Heart left ventricle (tissue), 16 donors: ENCODE measurements at regions not wholly inside any gene's neighbourhood (a gene's known extent, or its start where the extent isn't known, plus 50 kb on each side); places are given as distances from the start of the nearest gene placed in this dataset.

ENCODE experiments used
- ATAC-seq, 4 donors: fragments of 200-7000 bp; cut with Tn5 transposase; one replicate each; pipeline ENCODE4 v1.9.1; 2020 to 2022; ENCODE audit warnings: moderate library complexity in 4 of 4, mild to moderate bottlenecking in 3 of 4, moderate number of reproducible peaks in 1 of 4
- DNase-seq, 5 donors: peaks; one replicate each; pipeline ENCODE4 v3.0.0-alpha.2; 2020
- H3K27ac ChIP-seq, 12 donors: fragments of 200-600 bp; sonication (generic) in 4 of 12; one replicate each; pipeline versions ENCODE4 v1.5.0 to v1.8.0; 2016 to 2022; ENCODE audit warnings: mild to moderate bottlenecking in 2 of 12
- H3K27me3 ChIP-seq, 9 donors: fragments of 200-600 bp; sonication (generic) in 2 of 9; one replicate each; pipeline versions ENCODE4 v1.5.1 to v1.8.0; 2016 to 2022; ENCODE audit warnings: mild to moderate bottlenecking in 3 of 9
- H3K36me3 ChIP-seq, 9 donors: fragments of 200-600 bp; sonication (generic) in 2 of 9; one replicate each; pipeline versions ENCODE4 v1.5.0 to v1.8.0; 2018 to 2022; ENCODE audit warnings: mild to moderate bottlenecking in 2 of 9
- H3K4me1 ChIP-seq, 12 donors: fragments of 200-600 bp; sonication (generic) in 4 of 12; one replicate each; pipeline versions ENCODE4 v1.5.0 to v1.8.0; 2016 to 2022; ENCODE audit warnings: mild to moderate bottlenecking in 3 of 12
- H3K4me3 ChIP-seq, 12 donors: fragments of 200-600 bp; sonication (generic) in 4 of 12; one replicate each; pipeline versions ENCODE4 v1.5.0 to v1.8.0; 2017 to 2022; ENCODE audit warnings: mild to moderate bottlenecking in 9 of 12, moderate library complexity in 4 of 12
- H3K9me3 ChIP-seq, 12 donors: fragments of 200-600 bp; sonication (generic) in 4 of 12; one replicate each; pipeline versions ENCODE4 v1.5.0 to v1.8.0; 2016 to 2022; ENCODE audit warnings: mild to moderate bottlenecking in 1 of 12
- POLR2A ChIP-seq, 2 donors: fragments of 450-650 bp; IDR thresholded peaks; one replicate each; pipeline ENCODE4 v1.6.1; 2017; ENCODE audit warnings: antibody characterized with exemption in 2 of 2, mild to moderate bottlenecking in 2 of 2, moderate library complexity in 2 of 2
- WGBS, 4 donors: extraction: QIAGEN DNeasy Blood & Tissue Kit in 2 of 4; methylation state at CpG; one replicate each; pipeline versions ENCODE4 v1.1.5 to v1.1.7; 2013 to 2018; 5-methylcytosine and 5-hydroxymethylcytosine counted together
- intact Hi-C, 10 donors: fragments of 100-400 bp; cut with DNase I; formaldehyde crosslinking; loops; one replicate each; pipeline versions ENCODE4 v1.11.1 to v1.14.2; 2022
- TF ChIP-seq, protein P1 (sequence below), 12 donors: fragments of 200-600 bp; sonication (generic) in 4 of 12; IDR thresholded peaks; one replicate each; pipeline versions ENCODE4 v1.5.0 to v1.8.0; 2018 to 2022; ENCODE audit warnings: antibody characterized with exemption in 12 of 12, mild to moderate bottlenecking in 5 of 12
- donor health status: ischemic (EF 13 %, LVEDD 7.1; RV severe dilation, severe dysfunction).
- donor health status: healthy with polysubstance abuse.
- donor health status: DM: no; HTN: yes; CAD: no.
- donor health status: DM: no; HTN: no; CAD: no.
- donor health status: ischemic (EF 25% LVEDD 6.9; RV normal size, moderate dysfunction).
- donor health status: ischemic (EF 25% LVEDD 5.7; RV mildly dilated, moderate dysfunction).
- donor health status: healthy.
- donor health status: DM: yes; HTN: yes; CAD: no.
- donor health status: ischemic (EF 35%, LVEDD 5.7; RV mildly dilated, moderate dysfunction).
- donor health status: nonischemic (EF 11% LVEDD 7.7; RV severe dilation, severe dysfunction).
- donor health status: DM: yes; HTN: yes; CAD: no.
- donor health status: PGD.
- donor health status: ischemic (EF 29% LVEDD 5.4; RV normal size, mild dysfunction).
- donor health status: nonischemic (EF 23%, LVEDD 6.1; RV moderate dilation, normal function).

DNA sequence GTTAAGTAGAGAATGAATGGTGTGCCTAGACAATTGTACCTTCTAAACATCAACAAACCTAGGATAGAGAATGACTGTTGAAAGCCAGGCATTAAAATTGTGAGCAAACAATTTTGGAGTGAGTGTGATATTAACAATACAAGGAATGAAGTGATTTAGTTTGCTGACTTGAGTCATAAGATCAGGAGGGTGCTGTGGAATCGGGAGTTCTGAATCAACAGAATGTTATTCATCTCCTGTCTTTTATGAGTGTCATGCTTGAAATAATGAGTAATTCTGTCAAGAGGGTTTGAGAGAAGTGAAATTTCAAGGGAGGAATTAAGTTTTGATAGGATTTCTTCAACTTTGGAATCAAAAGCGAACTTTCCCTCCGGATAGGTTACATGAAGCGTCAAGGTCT lies 214.4 kb upstream of the DSEL start:
- no peak for DNase-seq

DNA sequence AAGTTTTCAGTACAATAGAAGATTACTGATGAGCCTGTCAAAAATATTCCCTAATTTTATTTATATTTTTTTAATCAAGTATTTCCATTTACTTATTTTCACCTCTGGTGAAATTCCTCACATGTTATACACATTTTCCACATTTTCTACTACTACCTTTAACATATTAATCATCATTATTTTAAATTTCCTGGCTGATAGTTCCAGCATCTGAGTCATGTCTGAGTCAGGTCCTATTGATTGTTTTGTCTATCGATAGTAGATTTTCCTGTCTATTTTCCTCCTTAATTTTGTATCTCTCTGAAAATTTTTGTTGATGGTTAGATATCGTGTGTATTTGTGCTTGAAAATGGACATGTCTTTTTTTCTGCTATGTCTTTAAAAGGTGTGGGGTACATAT lies 211.8 kb upstream of the DSEL start:
- WGBS, 4 donors: 80 to 88% (median 86%) methylated on average over 2 of the region's 2 CpGs
- ATAC-seq: no peak
- no peak overlapping the region for H3K27ac ChIP-seq
- no peak for DNase-seq
- intact Hi-C loops: no loop called here
- no peaks in the 10 kb centered on the region for H3K36me3 ChIP-seq
- H3K27me3 ChIP-seq: no peaks in the 10 kb centered on the region
- no peak for TF ChIP-seq POLR2A (IDR thresholded peaks at IDR 0.05)
- TF ChIP-seq, protein P1, sequence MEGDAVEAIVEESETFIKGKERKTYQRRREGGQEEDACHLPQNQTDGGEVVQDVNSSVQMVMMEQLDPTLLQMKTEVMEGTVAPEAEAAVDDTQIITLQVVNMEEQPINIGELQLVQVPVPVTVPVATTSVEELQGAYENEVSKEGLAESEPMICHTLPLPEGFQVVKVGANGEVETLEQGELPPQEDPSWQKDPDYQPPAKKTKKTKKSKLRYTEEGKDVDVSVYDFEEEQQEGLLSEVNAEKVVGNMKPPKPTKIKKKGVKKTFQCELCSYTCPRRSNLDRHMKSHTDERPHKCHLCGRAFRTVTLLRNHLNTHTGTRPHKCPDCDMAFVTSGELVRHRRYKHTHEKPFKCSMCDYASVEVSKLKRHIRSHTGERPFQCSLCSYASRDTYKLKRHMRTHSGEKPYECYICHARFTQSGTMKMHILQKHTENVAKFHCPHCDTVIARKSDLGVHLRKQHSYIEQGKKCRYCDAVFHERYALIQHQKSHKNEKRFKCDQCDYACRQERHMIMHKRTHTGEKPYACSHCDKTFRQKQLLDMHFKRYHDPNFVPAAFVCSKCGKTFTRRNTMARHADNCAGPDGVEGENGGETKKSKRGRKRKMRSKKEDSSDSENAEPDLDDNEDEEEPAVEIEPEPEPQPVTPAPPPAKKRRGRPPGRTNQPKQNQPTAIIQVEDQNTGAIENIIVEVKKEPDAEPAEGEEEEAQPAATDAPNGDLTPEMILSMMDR (IDR thresholded peaks at IDR 0.05): no peak
- H3K4me3 ChIP-seq: no peak overlapping the region
- H3K4me1 ChIP-seq: no peaks in the 10 kb centered on the region
- H3K9me3 ChIP-seq: peaks cover 0 to 9% (median 0%) of the 10 kb centered on the region in 12 donors

More for the DNA sequence above, 214.4 kb upstream of the DSEL start:
- Histone ChIP-seq H3K27me3 (no peaks in the 10 kb centered on the region), H3K9me3 (no peaks in the 10 kb centered on the region), H3K27ac (no peak overlapping the region), H3K36me3 (no peaks in the 10 kb centered on the region), H3K4me3 (no peak overlapping the region), H3K4me1 (no peaks in the 10 kb centered on the region)
- intact Hi-C loops: no loop called here
- ATAC-seq: no peak
- TF ChIP-seq POLR2A (IDR thresholded peaks at IDR 0.05): no peak
- TF ChIP-seq, protein P1 (IDR thresholded peaks at IDR 0.05): no peak
- WGBS, 4 donors: 92 to 94% (median 94%) methylated on average over 4 of the region's 4 CpGs

DNA sequence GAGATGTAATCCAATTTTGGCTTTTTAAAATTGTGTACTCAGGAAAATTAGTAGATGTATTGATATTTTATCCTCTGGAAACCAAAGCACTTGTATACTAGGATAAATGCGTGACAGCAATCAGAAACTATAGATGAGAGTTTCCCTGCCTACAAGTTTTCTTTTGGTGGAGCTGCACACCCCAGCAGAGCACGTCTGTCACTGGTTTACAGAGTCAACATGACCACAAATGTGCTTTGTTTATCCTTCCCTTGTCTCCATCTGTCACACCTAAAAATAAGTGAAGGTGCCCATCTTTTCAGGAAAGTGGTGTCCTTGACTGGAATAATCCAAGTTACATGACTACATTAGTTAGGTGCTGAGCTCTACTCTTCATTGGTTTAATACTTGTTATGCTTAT lies 210.4 kb upstream of the DSEL start:
- no peak overlapping the region for H3K4me3 ChIP-seq
- DNase-seq (no peak), ATAC-seq (no peak)
- 20 to 29% (median 26%) methylated on average over 2 of the region's 2 CpGs for WGBS, 4 donors
- no peaks in the 10 kb centered on the region for H3K36me3 ChIP-seq
- intact Hi-C loops: no loop called here
- no peak overlapping the region for H3K27ac ChIP-seq
- peaks cover 0 to 9% (median 0%) of the 10 kb centered on the region in 12 donors for H3K9me3 ChIP-seq
- TF ChIP-seq, protein P1 (IDR thresholded peaks at IDR 0.05): no peak
- no peak for TF ChIP-seq POLR2A (IDR thresholded peaks at IDR 0.05)
- no peaks in the 10 kb centered on the region for H3K27me3 ChIP-seq
- H3K4me1 ChIP-seq: no peaks in the 10 kb centered on the region

DNA sequence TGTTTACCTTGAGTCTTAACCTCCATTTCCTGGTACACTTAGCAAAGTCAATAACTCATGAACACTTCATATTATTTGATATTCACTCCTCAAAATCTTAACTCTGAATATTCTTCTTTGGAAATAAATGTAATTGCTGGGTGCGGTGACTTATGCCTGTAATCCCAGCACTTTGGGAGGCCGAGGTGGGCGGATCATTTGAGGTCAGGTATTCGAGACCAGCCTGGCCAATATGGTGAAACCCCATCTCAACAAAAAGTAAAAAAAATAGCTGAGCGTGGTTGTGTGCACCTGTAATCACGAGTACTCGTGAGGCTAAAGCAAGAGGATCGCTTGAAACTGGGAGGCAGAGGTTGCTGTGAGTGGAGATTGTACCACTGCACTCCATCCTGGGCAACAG lies 201.3 kb upstream of the DSEL start:
- intact Hi-C loops: no loop called here
- TF ChIP-seq POLR2A (IDR thresholded peaks at IDR 0.05): no peak
- TF ChIP-seq, protein P1 (IDR thresholded peaks at IDR 0.05): no peak
- H3K27ac ChIP-seq: no peak overlapping the region
- no peak overlapping the region for H3K4me3 ChIP-seq
- no peaks in the 10 kb centered on the region for H3K4me1 ChIP-seq
- DNase-seq (no peak), ATAC-seq (no peak)
- peaks cover 0 to 4% (median 0%) of the 10 kb centered on the region in 12 donors for H3K9me3 ChIP-seq
- 74 to 79% (median 75%) methylated on average over 8 of the region's 8 CpGs for WGBS, 4 donors
- H3K36me3 ChIP-seq: no peaks in the 10 kb centered on the region
- H3K27me3 ChIP-seq: no peaks in the 10 kb centered on the region
